ENCODE measurements at regions not wholly inside any gene's neighbourhood (a gene's known extent, or its start where the extent isn't known, plus 50 kb on each side); places are given as distances from the start of the nearest gene placed in this dataset.

GRCh38 chr13:65460136-65460535 is 1770.0 kb downstream of the PCDH9 start:
- no peak for DNase-seq (ENCODE audit: extremely low read depth, low read depth)
- TF ChIP-seq CTCF (IDR thresholded peaks at IDR 0.05; ENCODE audit: low read depth, low read length) = no peak

- DNase-seq (ENCODE audit: extremely low read depth, low read depth) = no peak
- no peak for TF ChIP-seq CTCF (IDR thresholded peaks at IDR 0.05; ENCODE audit: low read depth, low read length)
Measured at GRCh38 chr13:65456150-65456912, 1773.8 kb downstream of the PCDH9 start.

GRCh38 chr13:65454403-65454802 is 1775.7 kb downstream of the PCDH9 start:
- DNase-seq (ENCODE audit: extremely low read depth, low read depth) = no peak
- no peak for TF ChIP-seq CTCF (IDR thresholded peaks at IDR 0.05; ENCODE audit: low read depth, low read length)

GRCh38 chr13:65453982-65454381 is 1776.2 kb downstream of the PCDH9 start:
- no peak for DNase-seq (ENCODE audit: extremely low read depth, low read depth)
- no peak for TF ChIP-seq CTCF (IDR thresholded peaks at IDR 0.05; ENCODE audit: low read depth, low read length)

- TF ChIP-seq CTCF (IDR thresholded peaks at IDR 0.05; ENCODE audit: low read depth, low read length) = no peak
- no peak for DNase-seq (ENCODE audit: extremely low read depth, low read depth)
Measured at GRCh38 chr13:65445340-65445739, 1784.8 kb downstream of the PCDH9 start.

- DNase-seq (ENCODE audit: extremely low read depth, low read depth) = no peak
- no peak for TF ChIP-seq CTCF (IDR thresholded peaks at IDR 0.05; ENCODE audit: low read depth, low read length)
Measured at GRCh38 chr13:65435590-65435989, 1794.5 kb downstream of the PCDH9 start.

- no peak for TF ChIP-seq CTCF (IDR thresholded peaks at IDR 0.05; ENCODE audit: low read depth, low read length)
- DNase-seq (ENCODE audit: extremely low read depth, low read depth) = no peak
Measured at GRCh38 chr13:65417953-65418352, 1812.2 kb downstream of the PCDH9 start.

Data from AG09319 (cell line).